SIG-M5 treated with dmso at 0.1 percent for 504 hours (cell line): ENCODE measurements at regions not wholly inside any gene's neighbourhood (a gene's known extent, or its start where the extent isn't known, plus 50 kb on each side); places are given as distances from the start of the nearest gene placed in this dataset.
"Not testable (repeated sequence)": the region's sequence is repeated elsewhere in the genome, so short reads cannot be mapped to it uniquely, and the experiment has no call there.

ENCODE experiments used
- DNase-seq: peaks from one replicate; lab custom pipeline; 2025; ENCODE audit not compliant: unreplicated experiment; lab: John Stamatoyannopoulos, UW

DNA sequence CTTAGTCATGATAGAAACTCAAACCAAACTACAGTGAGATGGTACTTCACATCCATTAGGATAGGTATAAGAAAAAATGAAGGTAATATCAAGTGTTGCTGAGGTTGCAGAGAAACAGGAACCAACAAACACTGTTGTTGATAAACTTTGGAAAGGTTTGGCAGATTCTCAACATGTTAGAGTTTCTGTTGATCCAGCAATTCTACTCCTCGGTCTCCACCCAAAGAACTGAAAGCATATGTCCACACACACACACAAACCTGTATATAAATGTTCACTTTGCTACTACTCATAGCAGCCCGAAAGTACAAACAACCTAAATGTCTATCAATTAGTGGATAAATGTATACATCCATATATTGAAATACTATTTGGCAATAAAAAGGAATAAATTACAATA lies 128.3 kb upstream of the CARMIL1 start:
- no peak for DNase-seq

DNA sequence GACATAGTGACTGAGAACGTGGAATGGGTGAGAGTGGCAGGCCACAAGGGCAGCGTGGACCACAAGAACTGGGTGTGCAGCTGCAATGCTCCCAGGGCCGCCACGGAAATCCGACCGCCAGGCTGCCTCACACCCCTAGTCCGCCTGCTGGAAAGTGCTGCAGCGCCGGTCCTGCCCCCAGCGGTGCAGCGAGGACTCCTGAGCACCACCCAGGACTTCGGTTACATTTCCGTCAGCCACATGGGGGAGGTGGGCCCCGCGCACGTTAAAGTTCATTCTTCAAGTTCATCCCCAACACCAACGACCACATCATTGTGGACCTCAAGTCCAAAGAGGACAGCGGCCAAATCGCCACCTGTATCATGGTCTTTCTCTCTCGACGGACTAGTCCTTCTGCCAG lies 126.1 kb upstream of the CARMIL1 start:
- DNase-seq = no peak

DNA sequence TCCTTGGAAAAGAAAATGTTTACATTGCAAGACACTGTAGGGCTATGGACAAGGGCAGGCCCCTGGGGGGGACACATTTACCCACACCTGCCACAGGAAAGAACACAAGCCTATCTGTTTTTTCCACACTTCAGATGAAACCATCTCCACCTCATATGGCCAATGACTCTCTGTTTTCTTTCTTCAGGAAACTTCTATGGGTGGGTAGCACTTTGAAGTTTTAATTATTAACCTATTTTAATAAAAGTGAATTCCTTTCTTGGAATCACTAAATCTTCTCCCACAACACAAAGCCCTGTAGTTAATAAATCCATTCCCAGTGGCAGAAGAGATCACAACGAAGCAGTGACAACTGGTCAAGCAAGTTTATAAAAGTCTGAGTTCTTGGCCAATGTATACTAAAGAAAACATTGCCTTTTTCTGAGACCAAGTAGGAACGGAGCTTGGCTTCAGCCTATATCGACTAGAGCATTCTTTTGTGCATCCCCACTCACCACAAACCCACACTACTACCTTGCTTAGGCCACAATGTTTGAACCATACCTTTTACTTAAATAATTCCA lies 125.1 kb upstream of the CARMIL1 start:
- no peak for DNase-seq

DNA sequence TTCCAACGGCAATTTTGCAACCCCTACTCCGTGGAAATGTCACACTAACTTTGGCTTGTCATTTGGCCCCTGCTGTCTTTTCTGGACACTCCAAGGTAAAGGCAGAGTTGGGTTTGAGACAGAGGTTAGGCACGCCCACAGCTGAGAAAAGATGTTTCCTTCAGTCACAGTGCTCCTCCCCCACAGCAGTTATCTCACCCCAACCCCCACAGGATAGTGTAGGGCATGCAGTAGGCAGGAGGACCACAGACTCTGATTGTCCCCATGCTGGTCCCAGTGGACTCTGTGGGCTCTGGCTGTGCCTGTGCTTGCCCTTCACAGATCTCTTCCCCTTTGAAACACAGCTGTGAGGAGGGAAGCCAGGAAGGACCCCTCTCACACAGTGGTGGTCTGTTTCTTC lies 124.0 kb upstream of the CARMIL1 start:
- no peak for DNase-seq

DNA sequence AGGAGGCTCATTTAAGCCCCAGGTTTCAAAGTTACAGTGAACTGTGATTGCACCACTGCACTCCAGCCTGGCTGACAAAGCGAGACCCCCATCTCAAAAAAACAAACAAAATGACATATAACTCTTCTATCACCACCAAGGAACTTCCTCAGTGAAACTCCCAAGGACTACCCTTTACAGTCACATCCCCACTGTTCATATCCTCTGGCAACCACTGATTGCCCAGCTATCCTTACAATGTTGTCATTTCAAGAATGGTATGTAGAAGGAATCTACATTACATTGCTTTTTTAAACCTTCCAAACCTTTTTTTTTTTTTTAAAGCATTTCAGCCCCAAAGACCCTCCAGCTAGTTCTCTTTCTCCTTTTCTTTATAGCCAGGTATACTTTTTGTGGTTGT lies 123.1 kb upstream of the CARMIL1 start:
- DNase-seq = no peak

DNA sequence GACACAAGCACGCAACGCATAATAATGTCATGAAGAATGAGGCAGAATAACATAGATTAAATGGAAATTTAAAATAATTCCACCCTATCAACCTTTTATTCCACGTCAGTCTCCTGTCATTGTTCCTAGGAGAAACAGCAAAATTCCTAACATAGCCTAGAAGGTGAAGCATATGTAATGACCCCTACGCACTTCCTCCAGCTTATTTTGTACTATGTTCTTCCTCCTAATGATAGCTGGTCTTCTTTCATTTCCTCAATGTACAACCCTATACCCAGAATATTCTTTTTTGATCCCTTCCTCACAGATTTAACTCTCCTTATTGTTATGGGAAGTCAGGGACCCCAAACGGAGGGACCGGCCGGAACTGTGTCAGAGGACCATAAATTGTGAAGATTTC lies 122.0 kb upstream of the CARMIL1 start:
- peak; percentile 12 for DNase-seq

DNA sequence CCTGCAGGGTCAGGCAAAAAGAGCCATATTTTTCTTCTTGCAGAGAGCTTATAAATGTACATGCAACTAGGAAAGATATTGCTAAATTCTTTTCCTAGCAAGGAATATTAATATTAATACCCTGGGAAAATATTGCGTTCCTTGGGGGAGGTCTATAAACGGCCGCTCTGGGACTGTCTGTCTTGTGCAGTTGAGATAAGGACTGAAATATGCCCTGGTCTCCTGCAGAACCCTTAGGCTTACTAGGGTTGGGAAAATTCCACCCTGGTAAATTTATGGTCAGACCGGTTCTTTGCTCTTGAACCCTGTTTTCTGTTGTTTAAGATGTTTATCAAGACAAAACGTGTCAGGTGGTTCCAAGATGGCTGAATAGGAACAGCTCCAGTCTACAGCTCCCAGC lies 121.3 kb upstream of the CARMIL1 start:
- no peak for DNase-seq

DNA sequence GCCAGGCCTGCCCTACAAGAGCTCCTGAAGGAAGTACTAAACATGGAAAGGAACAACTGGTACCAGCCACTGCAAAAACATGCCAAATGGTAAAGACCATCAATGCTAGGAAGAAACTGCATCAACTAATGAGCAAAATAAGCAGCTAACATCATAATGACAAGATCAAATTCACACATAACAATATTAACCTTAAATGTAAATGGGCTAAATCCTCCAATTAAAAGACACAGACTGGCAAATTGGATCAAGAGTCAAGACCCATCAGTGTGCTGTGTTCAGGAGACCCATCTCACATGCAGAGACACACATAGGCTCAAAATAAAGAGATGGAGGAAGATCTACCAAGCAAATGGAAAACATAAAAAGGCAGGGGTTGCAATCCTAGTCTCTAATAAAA lies 119.0 kb upstream of the CARMIL1 start:
- not testable (repeated sequence) for DNase-seq

DNA sequence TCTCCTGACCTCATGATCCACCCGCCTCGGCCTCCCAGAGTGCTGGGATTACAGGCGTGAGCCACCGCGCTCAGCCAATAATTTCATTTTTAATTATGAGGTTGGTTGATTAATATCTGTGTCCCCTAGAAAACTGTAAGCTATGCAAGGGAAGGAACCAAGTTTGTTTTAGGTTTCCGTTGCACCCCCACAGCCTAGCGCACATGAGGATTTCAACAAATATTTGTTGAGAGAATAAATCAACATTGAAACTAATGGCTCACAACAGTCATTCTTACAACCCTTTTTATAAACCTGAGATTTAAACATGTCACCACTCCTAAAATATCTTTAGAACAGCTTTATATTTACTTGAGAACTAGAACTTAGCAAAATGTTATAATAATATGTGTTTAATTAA lies 114.0 kb upstream of the CARMIL1 start:
- DNase-seq = no peak

DNA sequence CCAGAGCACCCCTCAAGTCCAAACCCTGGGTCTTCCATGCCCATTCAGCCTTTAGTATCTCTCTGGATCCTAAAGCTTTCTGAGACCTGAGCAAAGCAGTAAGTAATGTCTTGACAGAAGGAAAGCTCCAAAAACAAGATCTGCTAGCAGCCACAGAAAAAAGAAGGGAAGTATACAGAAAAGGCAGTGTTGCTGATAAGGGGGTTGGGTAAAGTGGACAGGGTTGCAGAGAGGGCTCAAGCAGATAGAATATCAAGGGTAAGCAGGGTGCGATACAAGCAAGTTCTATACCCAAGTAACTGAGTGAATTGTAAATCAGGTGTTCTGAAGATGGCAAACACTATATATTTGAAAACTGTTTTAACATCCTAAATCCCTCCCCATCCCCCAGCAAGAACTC lies 113.4 kb upstream of the CARMIL1 start:
- DNase-seq = no peak

DNA sequence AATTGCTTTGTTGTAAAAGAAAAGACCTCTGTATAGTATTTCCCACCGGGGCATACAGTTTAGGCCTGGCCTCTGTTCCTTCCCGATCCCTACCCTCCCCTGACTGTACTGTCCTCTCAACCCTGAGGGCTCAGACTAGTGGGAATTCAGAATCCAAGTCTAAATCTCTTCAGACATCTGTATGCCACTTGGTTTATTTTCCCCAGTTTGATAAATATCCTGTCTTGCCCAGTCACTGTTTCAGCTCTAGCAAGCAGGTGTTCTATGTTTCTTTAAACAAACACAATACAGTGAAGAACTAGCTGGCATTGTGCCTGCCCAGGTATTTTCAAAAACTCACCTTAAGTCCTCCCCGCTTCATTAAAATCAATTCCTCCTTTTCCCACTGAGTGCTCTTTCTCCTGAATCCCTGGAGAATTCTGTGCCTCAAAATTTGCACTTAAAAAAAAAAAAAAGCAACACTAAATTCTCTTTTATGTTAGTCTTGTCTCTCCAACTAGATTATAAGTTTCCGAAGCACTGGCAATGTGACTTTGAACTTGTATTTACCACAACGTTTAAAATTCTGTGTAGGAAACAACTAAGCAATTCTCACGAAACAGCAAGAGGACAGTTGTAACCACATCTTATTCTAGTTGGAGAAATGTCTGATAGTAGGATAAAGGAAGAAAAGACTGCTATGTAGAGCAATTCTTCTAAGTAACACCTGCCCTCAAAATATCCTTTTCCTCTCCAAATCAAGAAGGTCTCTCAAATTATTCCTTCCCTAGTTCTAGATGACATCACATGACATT lies 112.0 kb upstream of the CARMIL1 start:
- no peak for DNase-seq

DNA sequence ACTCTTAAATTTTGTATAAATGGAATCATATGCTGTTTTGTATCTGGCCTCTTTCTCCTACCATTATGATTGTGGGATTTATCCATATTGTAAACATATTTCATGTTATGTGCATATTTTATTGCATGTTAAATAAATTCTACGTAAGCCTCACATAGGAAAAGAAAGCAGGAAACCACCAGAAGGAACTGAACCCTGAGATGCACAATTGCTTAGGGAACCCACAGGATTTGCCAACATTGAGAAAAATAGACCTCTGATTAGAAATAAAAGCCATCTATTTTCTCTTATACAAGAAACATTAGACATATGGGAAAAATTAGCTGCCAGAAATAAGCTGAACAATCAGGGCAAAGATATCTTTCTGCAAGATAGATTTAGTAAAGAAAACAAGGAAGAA lies 111.2 kb upstream of the CARMIL1 start:
- no peak for DNase-seq

DNA sequence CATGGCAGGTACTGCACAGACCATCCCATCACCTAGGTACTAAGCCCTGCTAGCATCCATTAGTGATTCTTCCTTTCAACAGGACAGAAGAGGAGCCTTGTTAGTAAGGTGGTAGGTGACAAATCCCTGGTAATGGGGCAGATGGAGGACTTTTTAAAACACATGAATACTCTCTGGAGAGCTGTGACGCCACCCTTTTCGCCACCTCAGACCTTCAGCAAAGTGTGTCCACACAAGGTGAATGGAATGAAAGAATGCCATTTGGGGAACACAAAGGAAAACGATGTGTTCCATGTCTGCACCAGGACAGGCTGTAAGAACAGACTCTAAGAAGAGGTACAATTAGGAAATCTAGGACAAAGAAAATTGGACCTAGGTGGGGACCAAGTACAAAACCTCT lies 110.5 kb upstream of the CARMIL1 start:
- no peak for DNase-seq

DNA sequence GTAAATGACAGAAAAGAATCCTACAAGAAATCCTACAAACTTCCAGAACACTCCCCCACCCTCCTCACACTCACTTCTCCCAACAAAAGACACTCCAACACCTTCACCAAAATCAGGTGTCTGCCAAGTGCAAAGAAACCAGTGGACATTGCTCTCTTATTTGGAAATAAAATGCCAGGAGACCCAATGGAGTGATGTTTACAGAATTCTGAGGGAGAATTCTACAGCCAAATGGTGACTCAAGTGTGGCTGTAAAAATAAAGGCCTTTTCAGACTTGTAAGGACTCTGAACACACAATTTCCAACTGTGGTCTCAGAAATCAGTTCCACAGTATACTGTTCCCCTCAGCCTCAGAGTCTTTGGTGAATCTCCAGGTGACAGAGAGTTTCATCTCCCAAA lies 109.6 kb upstream of the CARMIL1 start:
- DNase-seq = no peak

DNA sequence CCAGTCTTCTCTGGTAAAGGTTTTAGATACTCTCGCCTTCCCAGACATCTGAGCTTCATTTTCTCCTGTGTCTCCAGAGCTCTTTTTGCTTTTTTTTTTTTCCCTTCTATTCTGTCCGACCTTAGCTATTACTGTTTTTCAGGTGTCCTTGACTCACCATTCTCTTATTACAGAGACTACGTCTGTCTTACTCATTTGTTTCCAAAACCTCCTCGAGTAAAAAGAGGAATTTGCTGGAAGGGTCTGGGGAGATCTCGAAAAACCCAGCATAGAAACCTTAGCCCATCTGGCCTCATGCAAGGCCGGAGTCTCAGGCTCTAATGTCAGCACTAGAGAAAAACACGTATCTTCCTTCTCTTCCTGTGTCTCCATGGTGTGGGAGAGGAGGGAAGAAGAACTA lies 109.2 kb upstream of the CARMIL1 start:
- no peak for DNase-seq

DNA sequence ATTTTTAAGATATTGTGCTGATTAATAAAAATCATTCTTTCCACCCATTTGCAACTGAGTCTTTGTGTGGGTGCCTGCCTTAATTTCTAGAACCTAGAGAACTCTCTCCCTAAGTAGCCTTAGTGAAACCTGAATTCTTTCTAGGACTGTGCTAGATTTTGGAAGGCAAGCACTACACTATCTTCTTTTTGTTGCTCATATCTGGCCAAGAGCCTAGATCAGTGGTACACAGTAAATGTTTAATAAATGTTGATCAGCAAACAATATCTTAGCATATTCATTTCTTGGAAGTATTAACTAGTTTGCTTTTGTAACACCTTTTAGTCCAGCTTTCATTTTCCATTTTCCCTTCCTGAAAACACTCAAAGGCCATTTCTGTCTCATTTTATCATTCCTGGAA lies 108.5 kb upstream of the CARMIL1 start:
- DNase-seq = no peak

DNA sequence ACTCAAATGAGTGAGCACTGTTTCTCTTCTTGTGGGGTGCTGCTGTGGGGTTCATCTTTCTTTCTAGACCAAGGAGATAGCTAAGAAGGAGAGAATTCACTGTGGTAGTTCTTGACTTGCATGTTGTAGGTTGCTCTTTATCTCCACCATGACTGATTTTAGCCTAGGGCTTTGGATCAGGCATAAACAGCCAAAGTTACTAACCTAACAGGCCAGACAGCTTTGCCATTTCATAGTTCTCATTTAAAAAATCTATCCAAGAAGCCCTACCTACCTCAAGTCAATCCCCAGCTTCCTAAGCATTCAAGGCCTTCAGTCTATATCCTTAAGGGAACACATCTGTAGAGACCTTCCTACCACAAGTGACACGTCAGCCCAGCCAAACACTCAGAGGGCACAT lies 107.9 kb upstream of the CARMIL1 start:
- DNase-seq = no peak

DNA sequence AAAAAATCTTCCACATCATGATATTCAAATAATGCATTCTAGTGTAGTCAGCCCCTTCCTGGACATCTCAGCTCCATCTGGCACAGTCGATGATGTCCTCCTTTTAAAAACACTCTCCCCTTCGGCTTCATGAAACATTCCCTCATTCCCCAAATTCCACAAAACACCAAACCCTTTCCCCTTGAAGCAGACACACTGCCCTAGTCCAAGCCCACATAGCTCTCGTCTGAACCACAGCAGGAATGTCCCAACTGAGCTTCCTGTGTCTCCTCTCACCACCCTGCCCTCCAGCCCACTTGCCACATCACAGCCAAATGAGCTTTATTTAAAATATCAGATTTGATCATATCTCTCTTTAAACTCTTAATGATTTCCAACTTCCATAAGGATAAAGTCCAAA lies 106.4 kb upstream of the CARMIL1 start:
- no peak for DNase-seq

DNA sequence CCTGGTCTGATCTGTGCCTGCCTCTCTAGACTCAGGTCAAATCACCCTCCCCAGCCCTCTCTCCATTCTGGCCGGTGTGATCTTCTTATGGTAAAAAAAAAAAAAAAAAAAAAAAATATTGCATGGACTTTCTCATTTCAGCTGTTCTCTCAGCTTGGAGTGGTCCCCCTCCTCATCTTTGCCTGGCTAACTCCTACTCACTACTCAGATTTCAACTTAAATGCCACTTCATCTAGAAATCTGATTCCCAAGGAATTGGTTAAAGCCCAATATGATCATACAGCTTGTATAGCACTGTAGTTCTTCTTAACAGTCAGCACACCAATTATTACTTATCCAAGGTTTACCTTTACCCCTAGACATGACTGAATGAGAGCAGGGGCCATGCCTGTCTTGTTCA lies 105.9 kb upstream of the CARMIL1 start:
- DNase-seq = no peak

DNA sequence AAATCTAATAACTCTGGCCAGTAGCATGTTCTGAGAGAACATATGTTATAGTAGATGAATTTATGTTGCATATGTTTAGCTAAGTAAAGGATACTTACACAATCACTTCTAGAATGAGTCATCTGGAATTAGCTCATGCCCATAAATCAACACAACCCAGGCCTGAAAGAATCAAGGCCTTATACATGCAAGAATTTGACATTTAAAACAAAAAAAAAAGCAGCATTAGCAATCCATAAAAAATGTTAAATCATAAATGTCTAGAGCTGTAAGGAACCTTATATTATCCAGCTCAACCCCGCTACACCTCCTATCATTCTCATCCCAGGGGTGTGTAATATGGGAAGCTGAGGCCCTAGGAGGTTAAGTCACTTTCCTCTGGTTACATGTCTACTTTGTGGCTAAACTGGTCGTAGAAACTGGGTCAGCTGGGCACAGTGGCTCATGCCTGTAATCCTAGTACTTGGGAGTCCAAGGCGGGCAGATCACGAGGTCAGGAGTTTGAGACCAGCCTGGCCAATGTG lies 105.2 kb upstream of the CARMIL1 start:
- DNase-seq = peak; percentile 84

DNA sequence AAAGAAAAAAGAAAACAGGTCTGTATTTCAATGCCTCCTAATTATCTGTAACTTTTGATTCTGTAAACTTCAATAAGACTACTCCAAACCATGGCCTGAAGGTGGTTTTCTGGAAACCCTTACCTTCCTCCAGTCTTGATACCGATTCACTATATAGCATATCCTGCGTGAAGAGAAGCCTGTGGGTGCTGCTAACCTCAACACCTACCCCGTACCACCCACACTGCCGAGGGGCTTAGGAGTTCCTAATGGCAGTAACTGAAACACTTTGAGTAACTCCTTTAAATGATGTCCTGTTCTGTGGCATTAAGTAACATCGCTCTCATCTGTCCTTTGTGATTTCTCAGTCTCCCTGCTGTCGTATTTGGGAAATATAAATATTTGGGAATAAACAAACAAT lies 104.5 kb upstream of the CARMIL1 start:
- no peak for DNase-seq

DNA sequence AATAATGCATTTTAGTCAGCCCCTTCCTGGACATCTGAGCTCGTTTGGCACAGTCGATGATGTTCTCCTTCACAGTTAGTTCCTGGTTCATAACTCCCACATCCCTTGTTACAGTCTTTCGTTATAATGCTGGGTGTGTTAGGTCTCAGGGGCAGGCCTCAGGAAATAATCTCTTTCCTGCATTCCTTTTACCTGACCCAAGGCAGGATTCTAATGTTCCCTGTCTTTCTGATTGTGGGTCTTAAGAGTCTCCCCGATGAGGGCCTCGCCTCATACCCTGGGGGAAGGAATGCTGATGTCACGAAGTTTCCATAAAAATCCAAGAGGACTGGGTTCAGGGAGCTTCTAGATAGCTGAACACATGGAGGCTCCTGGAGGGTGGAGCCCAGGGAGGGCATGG lies 104.0 kb upstream of the CARMIL1 start:
- DNase-seq = no peak

DNA sequence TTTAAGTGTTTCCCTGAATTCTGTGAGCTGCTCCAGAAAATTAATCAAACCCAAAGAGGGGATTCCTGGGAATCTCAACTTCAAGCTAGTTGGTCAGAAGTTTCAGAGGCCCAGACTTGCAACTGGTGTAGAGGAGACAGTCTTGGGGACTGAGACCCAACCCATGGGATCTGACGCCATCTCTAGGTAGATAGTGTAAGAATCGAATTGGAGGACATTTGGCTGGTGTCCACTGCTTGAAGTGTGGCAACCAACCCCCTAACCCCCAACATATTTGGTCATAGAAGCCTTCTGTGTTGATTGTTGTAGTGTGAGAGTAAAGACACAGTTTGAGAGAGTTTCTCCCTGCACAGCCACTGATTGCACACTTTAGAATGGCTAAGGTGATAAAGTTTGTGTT lies 103.5 kb upstream of the CARMIL1 start:
- no peak for DNase-seq
